ENCODE measurements at regions not wholly inside any gene's neighbourhood (a gene's known extent, or its start where the extent isn't known, plus 50 kb on each side); places are given as distances from the start of the nearest gene placed in this dataset.
"Not testable (repeated sequence)": the region's sequence is repeated elsewhere in the genome, so short reads cannot be mapped to it uniquely, and the experiment has no call there.

GRCh38 chr12:30213166-30213565 is 429.4 kb upstream of the TMTC1 start:
- no peak for DNase-seq (ENCODE audit: low spot score)

- no peak for DNase-seq (ENCODE audit: low spot score)
These were observed 428.0 kb upstream of the TMTC1 start for GRCh38 chr12:30211743-30212142.

GRCh38 chr12:30203981-30204380 is 420.2 kb upstream of the TMTC1 start:
- DNase-seq (ENCODE audit: low spot score) = no peak

- no peak for DNase-seq (ENCODE audit: low spot score)
These were observed 418.9 kb upstream of the TMTC1 start for GRCh38 chr12:30202521-30203254.

GRCh38 chr12:30201301-30202160 is 417.8 kb upstream of the TMTC1 start:
- DNase-seq (ENCODE audit: low spot score) = no peak

GRCh38 chr12:30200864-30201263 is 417.1 kb upstream of the TMTC1 start:
- no peak for DNase-seq (ENCODE audit: low spot score)

- no peak for DNase-seq (ENCODE audit: low spot score)
These were observed 413.8 kb upstream of the TMTC1 start for GRCh38 chr12:30197392-30198057.

GRCh38 chr12:30191696-30192455 is 408.1 kb upstream of the TMTC1 start:
- no peak for DNase-seq (ENCODE audit: low spot score)

GRCh38 chr12:30188602-30189326 is 405.0 kb upstream of the TMTC1 start:
- DNase-seq (ENCODE audit: low spot score) = no peak

GRCh38 chr12:30187426-30187825 is 403.7 kb upstream of the TMTC1 start:
- no peak for DNase-seq (ENCODE audit: low spot score)

- DNase-seq (ENCODE audit: low spot score) = no peak
These were observed 397.6 kb upstream of the TMTC1 start for GRCh38 chr12:30181334-30181733.

- no peak for DNase-seq (ENCODE audit: low spot score)
These were observed 396.9 kb upstream of the TMTC1 start for GRCh38 chr12:30180602-30181001.

GRCh38 chr12:30178916-30179315 is 395.2 kb upstream of the TMTC1 start:
- no peak for DNase-seq (ENCODE audit: low spot score)

- DNase-seq (ENCODE audit: low spot score) = no peak
These were observed 386.3 kb upstream of the TMTC1 start for GRCh38 chr12:30169839-30170591.

GRCh38 chr12:30166006-30166795 is 382.5 kb upstream of the TMTC1 start:
- DNase-seq (ENCODE audit: low spot score) = no peak

GRCh38 chr12:30164382-30165318 is 380.9 kb upstream of the TMTC1 start:
- DNase-seq (ENCODE audit: low spot score) = no peak

GRCh38 chr12:30156833-30157232 is 373.1 kb upstream of the TMTC1 start:
- not testable (repeated sequence) for DNase-seq (ENCODE audit: low spot score)

Measured in HT-29 (cell line).